C4-2B (cell line): ENCODE measurements at regions not wholly inside any gene's neighbourhood (a gene's known extent, or its start where the extent isn't known, plus 50 kb on each side); places are given as distances from the start of the nearest gene placed in this dataset.

Source experiments
- H3K27ac ChIP-seq: fragments of 450-650 bp; 2 replicates; pipeline ENCODE4 v1.5.1; 2017
- CTCF ChIP-seq: fragments of 450-650 bp; conservative IDR thresholded peaks from 2 replicates; pipeline ENCODE4 v1.5.1; 2017; ENCODE audit warnings: mild to moderate bottlenecking
- ZFX ChIP-seq: fragments of 450-650 bp; IDR thresholded peaks from 2 replicates; pipeline ENCODE4 v1.6.1; 2017

- no peak overlapping the region for H3K27ac ChIP-seq
- TF ChIP-seq CTCF (no peak), ZFX (no peak)
Observed at GRCh38 chr2:52805901-52806410, 961.6 kb upstream of the CHAC2 start.

- no peak for TF ChIP-seq CTCF
- no peak for TF ChIP-seq ZFX
- H3K27ac ChIP-seq, result no peak overlapping the region
Observed at GRCh38 chr2:52794581-52794980, 973.0 kb upstream of the CHAC2 start.

GRCh38 chr2:52779446-52779845, 988.2 kb upstream of the CHAC2 start:
- H3K27ac ChIP-seq, result no peak overlapping the region
- TF ChIP-seq ZFX (no peak), CTCF (no peak)

- no peak for TF ChIP-seq CTCF
- TF ChIP-seq ZFX, result no peak
- no peak overlapping the region for H3K27ac ChIP-seq
Observed at GRCh38 chr2:52776571-52776970, 991.0 kb upstream of the CHAC2 start.

GRCh38 chr2:52775674-52776073, 991.9 kb upstream of the CHAC2 start:
- H3K27ac ChIP-seq, result no peak overlapping the region
- TF ChIP-seq ZFX (no peak), CTCF (no peak)

- H3K27ac ChIP-seq, result no peak overlapping the region
- TF ChIP-seq CTCF (no peak), ZFX (no peak)
Observed at GRCh38 chr2:52765735-52766134, 1001.9 kb upstream of the CHAC2 start.

- no peak overlapping the region for H3K27ac ChIP-seq
- no peak for TF ChIP-seq ZFX
- TF ChIP-seq CTCF, result no peak
Observed at GRCh38 chr2:52749764-52750163, 1017.8 kb upstream of the CHAC2 start.

GRCh38 chr2:52745144-52745543, 1022.5 kb upstream of the CHAC2 start:
- no peak overlapping the region for H3K27ac ChIP-seq
- TF ChIP-seq CTCF, result no peak
- TF ChIP-seq ZFX, result no peak
